Activated CD8-positive, alpha-beta T cell treated with anti-CD3 and anti-CD28 coated beads for 36 hours (primary cell): ENCODE measurements at regions not wholly inside any gene's neighbourhood (a gene's known extent, or its start where the extent isn't known, plus 50 kb on each side); places are given as distances from the start of the nearest gene placed in this dataset.
"Not testable (repeated sequence)": the region's sequence is repeated elsewhere in the genome, so short reads cannot be mapped to it uniquely, and the experiment has no call there.

ENCODE experiments used
- ATAC-seq: fragments of 200-7000 bp; cut with Tn5 transposase; one replicate; pipeline ENCODE4 v1.10.0; 2021; ENCODE audit warnings: mild to moderate bottlenecking, moderate library complexity
- CTCF ChIA-PET: fragments of 350-600 bp; sonication (Branson Sonifier 250); formaldehyde crosslinking; loops from one replicate; lab custom pipeline; 2021; ENCODE audit warnings: antibody characterized with exemption; lab: Charles Lee
- POLR2A ChIA-PET: fragments of 350-600 bp; sonication (Branson Sonifier 250); formaldehyde crosslinking; loops from one replicate; lab custom pipeline; 2021; ENCODE audit warnings: antibody characterized with exemption; lab: Charles Lee
- DNase-seq: peaks from one replicate; pipeline ENCODE4 v3.0.0-alpha.2; 2020
- H3K27ac Mint-ChIP-seq: one replicate; pipeline ENCODE4 v1.8.0; 2021; ENCODE audit warnings: mild to moderate bottlenecking, mixed read lengths
- H3K27me3 Mint-ChIP-seq: one replicate; pipeline ENCODE4 v1.8.0; 2021; ENCODE audit warnings: mixed read lengths
- H3K36me3 Mint-ChIP-seq: one replicate; pipeline ENCODE4 v1.8.0; 2021; ENCODE audit warnings: low read depth, mixed read lengths
- H3K4me1 Mint-ChIP-seq: one replicate; pipeline ENCODE4 v1.8.0; 2021; ENCODE audit warnings: low read depth, mixed read lengths
- H3K4me3 Mint-ChIP-seq: one replicate; pipeline ENCODE4 v1.8.0; 2021; ENCODE audit warnings: mild to moderate bottlenecking, moderate library complexity, mixed read lengths
- H3K9me3 Mint-ChIP-seq: one replicate; pipeline ENCODE4 v1.8.0; 2021; ENCODE audit warnings: mixed read lengths
- CTCF ChIP-seq: fragments of 200-600 bp; IDR thresholded peaks from one replicate; pipeline ENCODE4 v1.8.0; 2022; ENCODE audit warnings: antibody characterized with exemption, mild to moderate bottlenecking
- intact Hi-C: fragments of 100-400 bp; cut with micrococcal nuclease; formaldehyde crosslinking; loops from one replicate; pipeline ENCODE4 v1.10.0; 2022

DNA sequence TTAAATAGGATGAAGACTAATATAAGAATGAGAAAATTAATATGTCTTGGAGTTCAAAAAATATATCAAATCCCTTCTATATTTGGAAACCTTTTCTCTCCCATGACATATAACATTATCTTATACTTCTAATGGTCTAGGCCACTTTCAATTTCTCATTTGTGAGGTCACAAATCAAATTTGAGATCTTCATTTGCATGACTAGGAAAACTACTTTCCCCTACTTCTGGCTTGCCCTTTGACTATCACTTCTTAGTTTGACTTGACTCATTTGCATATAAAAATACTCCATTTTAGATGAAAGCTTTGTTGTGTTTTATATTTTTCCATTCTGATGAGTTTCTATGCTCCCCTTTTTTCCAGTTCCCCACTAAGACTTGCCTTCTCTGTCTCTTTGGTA, 598.6 kb upstream of the TBL1XR1 start:
- peak; percentile 77 for ATAC-seq

DNA sequence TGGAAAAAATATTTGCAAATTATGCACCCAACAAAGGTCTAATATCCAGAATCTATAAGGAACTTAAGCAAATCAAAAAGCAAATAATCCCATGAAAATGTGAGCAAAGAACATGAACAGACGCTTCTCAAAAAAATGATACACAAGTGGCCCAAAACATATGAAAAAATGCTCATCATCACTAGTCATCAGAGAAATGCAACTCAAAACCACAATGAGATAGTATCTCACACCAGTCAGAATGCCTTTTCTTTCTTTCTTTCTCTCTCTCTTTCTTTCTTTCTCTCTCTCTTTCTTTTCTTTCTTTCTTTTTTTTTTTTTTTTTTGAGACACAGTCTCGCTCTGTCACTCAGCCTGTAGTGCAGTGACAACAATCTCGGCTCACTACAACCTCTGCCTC, 602.9 kb upstream of the TBL1XR1 start:
- intact Hi-C loops, H3K27ac Mint-ChIP-seq, H3K4me3 Mint-ChIP-seq, H3K9me3 Mint-ChIP-seq, POLR2A ChIA-PET, DNase-seq, H3K27me3 Mint-ChIP-seq, ATAC-seq, H3K36me3 Mint-ChIP-seq, CTCF ChIA-PET: not testable (repeated sequence)
- peaks cover 21% of the 10 kb centered on the region for H3K4me1 Mint-ChIP-seq

More for the DNA sequence above, 598.6 kb upstream of the TBL1XR1 start:
- H3K9me3 Mint-ChIP-seq: no peaks in the 10 kb centered on the region
- ChIA-PET CTCF (no interaction called here), POLR2A (no interaction called here)
- peaks cover 21% of the 10 kb centered on the region for H3K4me1 Mint-ChIP-seq
- H3K4me3 Mint-ChIP-seq: no peak overlapping the region
- no peak for DNase-seq
- intact Hi-C loops: no loop called here
- peak overlapping the region; percentile 79 for H3K27ac Mint-ChIP-seq
- no peaks in the 10 kb centered on the region for H3K36me3 Mint-ChIP-seq
- no peak for TF ChIP-seq CTCF
- H3K27me3 Mint-ChIP-seq: no peaks in the 10 kb centered on the region

DNA sequence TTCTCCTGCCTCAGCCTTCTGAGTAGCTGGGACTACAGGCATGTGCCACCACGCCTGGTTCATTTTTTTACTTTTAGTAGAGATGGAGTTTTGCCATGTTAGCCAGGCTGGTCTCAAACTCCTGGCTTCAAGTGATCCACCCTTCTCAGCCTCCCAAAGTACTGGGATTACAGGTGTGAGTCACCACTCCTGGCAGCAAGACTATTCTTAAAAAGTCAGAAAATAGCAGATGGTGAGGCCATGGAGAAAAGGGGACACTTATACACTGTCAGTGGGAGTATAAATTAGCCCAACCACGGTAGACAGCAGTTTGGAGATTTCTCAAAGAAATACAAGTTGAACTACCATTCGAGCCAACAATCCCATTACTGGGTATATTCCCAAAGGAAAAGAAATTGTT, 603.3 kb upstream of the TBL1XR1 start:
- intact Hi-C loops: no loop called here
- ChIA-PET POLR2A (no interaction called here), CTCF (no interaction called here)
- H3K27me3 Mint-ChIP-seq: no peaks in the 10 kb centered on the region
- no peaks in the 10 kb centered on the region for H3K9me3 Mint-ChIP-seq
- no peak for TF ChIP-seq CTCF
- DNase-seq: no peak
- H3K27ac Mint-ChIP-seq: no peak overlapping the region
- H3K4me1 Mint-ChIP-seq: peaks cover 19% of the 10 kb centered on the region
- H3K4me3 Mint-ChIP-seq: no peak overlapping the region
- ATAC-seq: no peak
- no peaks in the 10 kb centered on the region for H3K36me3 Mint-ChIP-seq

- intact Hi-C loops: no loop called here
- Mint-ChIP-seq H3K36me3 (no peaks in the 10 kb centered on the region), H3K27ac (no peak overlapping the region), H3K27me3 (no peaks in the 10 kb centered on the region), H3K4me1 (peaks cover 8% of the 10 kb centered on the region), H3K4me3 (no peak overlapping the region), H3K9me3 (no peaks in the 10 kb centered on the region)
- no peak for TF ChIP-seq CTCF
- POLR2A ChIA-PET: no interaction called here
- no peak for ATAC-seq
- no peak for DNase-seq
- CTCF ChIA-PET: interaction anchor here (0.9 kb wide), 1 partner anchor 24 kb away, joined by 3 read pairs; no protein-coding TSS in a partner anchor
Observed at GRCh38 chr3:177802151-177802900, 605.0 kb upstream of the TBL1XR1 start.

DNA sequence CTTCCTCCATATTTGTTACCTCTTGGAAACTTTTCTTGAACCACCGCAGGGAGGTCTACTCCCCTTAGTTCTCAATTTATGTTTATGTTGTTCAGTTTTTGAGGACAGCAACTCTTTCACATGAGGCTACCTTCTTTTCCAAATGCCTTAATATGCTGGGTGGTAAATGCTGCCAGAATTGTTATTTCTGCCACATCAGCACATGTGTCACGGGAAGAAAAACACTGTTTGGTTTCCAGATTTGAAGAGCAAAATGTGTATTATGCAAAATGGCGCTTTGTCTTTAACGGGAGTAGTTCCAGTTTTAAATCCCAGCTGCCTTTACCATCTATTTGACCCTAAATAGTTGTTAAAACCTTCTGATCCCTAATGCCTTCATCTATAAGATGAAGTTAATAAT, 606.2 kb upstream of the TBL1XR1 start:
- CTCF ChIA-PET: no interaction called here
- TF ChIP-seq CTCF: no peak
- intact Hi-C loops: no loop called here

More for the DNA sequence above, 606.2 kb upstream of the TBL1XR1 start:
- no peak overlapping the region for H3K27ac Mint-ChIP-seq
- H3K36me3 Mint-ChIP-seq: no peaks in the 10 kb centered on the region
- H3K4me1 Mint-ChIP-seq: peaks cover 8% of the 10 kb centered on the region
- H3K9me3 Mint-ChIP-seq: no peaks in the 10 kb centered on the region
- POLR2A ChIA-PET: no interaction called here
- ATAC-seq: no peak
- H3K4me3 Mint-ChIP-seq: no peak overlapping the region
- H3K27me3 Mint-ChIP-seq: no peaks in the 10 kb centered on the region
- no peak for DNase-seq
